ENCODE measurements at regions not wholly inside any gene's neighbourhood (a gene's known extent, or its start where the extent isn't known, plus 50 kb on each side); places are given as distances from the start of the nearest gene placed in this dataset.

DNA sequence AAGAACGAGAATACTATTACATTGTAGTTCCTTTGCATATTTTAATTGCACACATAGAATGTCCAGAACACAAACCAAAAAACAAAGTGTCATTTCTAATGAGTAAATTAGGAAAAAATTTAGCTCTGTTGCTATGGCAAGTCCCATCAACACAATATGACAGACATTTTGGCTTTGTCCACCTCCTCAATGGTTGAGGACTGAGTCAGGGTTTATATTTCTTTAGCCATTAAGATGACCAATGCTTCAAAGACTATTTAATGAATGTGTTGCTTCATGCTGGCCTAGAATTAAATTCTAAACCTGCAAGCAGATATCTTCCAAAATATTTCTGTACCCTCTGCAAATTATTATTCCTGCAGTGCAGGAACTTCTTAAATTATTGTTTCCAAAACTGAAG lies 719.2 kb downstream of the NTRK3 start:
- TF ChIP-seq POLR2A (IDR thresholded peaks at IDR 0.05; ENCODE audit: low read length), result no peak
- no peak for TF ChIP-seq GATA1 (IDR thresholded peaks at IDR 0.05; ENCODE audit: low read depth, low read length)
